Uterus (tissue), 2 donors: ENCODE measurements at regions not wholly inside any gene's neighbourhood (a gene's known extent, or its start where the extent isn't known, plus 50 kb on each side); places are given as distances from the start of the nearest gene placed in this dataset.

Source experiments
- POLR2A ChIP-seq, 2 donors: fragments of 450-650 bp; IDR thresholded peaks; one replicate each; pipeline ENCODE4 v1.6.1; 2016; ENCODE audit warnings: antibody characterized with exemption in 2 of 2, mild to moderate bottlenecking in 1 of 2, moderate library complexity in 1 of 2
- TF ChIP-seq, protein P1 (sequence below), 4 experiments: fragments of 200-600 bp in 2 of 4; fragments of 450-650 bp in 2 of 4; sonication (generic) in 2 of 4; IDR thresholded peaks; one replicate each; pipeline ENCODE4 v1.5.1; 2016 to 2019; ENCODE audit warnings: antibody characterized with exemption in 4 of 4, mild to moderate bottlenecking in 2 of 4, moderate library complexity in 1 of 4

- TF ChIP-seq, protein P1, sequence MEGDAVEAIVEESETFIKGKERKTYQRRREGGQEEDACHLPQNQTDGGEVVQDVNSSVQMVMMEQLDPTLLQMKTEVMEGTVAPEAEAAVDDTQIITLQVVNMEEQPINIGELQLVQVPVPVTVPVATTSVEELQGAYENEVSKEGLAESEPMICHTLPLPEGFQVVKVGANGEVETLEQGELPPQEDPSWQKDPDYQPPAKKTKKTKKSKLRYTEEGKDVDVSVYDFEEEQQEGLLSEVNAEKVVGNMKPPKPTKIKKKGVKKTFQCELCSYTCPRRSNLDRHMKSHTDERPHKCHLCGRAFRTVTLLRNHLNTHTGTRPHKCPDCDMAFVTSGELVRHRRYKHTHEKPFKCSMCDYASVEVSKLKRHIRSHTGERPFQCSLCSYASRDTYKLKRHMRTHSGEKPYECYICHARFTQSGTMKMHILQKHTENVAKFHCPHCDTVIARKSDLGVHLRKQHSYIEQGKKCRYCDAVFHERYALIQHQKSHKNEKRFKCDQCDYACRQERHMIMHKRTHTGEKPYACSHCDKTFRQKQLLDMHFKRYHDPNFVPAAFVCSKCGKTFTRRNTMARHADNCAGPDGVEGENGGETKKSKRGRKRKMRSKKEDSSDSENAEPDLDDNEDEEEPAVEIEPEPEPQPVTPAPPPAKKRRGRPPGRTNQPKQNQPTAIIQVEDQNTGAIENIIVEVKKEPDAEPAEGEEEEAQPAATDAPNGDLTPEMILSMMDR (IDR thresholded peaks at IDR 0.05) = no peak
- TF ChIP-seq POLR2A (IDR thresholded peaks at IDR 0.05) = no peak
Observed at GRCh38 chr17:11097121-11097520, 143.9 kb upstream of the SHISA6 start.
